Spleen (tissue), 7 donors: ENCODE measurements at regions not wholly inside any gene's neighbourhood (a gene's known extent, or its start where the extent isn't known, plus 50 kb on each side); places are given as distances from the start of the nearest gene placed in this dataset.

ENCODE experiments used
- POLR2A ChIP-seq, 3 donors: fragments of 450-650 bp; IDR thresholded peaks; one replicate each; pipeline ENCODE4 v1.5.1; 2017; ENCODE audit warnings: antibody characterized with exemption in 3 of 3, mild to moderate bottlenecking in 1 of 3
- POLR2AphosphoS5 ChIP-seq, 3 donors: sonication (generic); formaldehyde crosslinking; IDR thresholded peaks; one replicate each; pipeline ENCODE4 v1.5.1; 2017; ENCODE audit warnings: antibody characterized with exemption in 3 of 3
- TF ChIP-seq, protein P1 (sequence below), 11 experiments: fragments of 200-600 bp in 7 of 11; fragments of 450-650 bp in 4 of 11; sonication (generic) in 4 of 11; IDR thresholded peaks in 8 of 11; conservative IDR thresholded peaks in 3 of 11; 1 replicate in 7 of 11; 2 replicates in 4 of 11; pipeline versions ENCODE4 v1.4.0 to v1.8.0; 2016 to 2021; ENCODE audit warnings: antibody characterized with exemption in 11 of 11, inconsistent platforms in 4 of 11, mild to moderate bottlenecking in 1 of 11
- donor health status: DM: no; HTN: no; CAD: no; lungs with moderate emphysema.
- donor health status: DM: no; HTN: no; CAD: no.
- donor health status: DM: no; HTN: no; CAD: no.

DNA sequence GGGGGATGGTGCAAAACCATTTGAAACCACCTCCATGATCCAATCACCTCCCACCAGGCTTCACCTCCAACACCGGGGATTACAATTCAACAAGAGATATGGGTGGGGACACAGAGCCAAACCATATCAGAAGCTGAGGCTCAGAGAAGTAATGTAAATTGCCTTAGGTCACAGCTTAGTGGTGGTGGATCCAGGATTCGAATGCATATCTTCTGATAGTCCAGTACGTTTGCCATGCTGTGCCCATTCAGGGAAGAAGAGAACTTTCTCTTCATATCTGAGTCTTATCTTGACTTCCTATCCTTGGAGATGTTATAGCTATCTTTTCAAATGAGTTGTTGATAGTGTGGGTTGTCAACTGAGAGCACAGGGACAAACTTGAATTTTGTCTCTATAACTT, 325.5 kb downstream of the ZIC3 start:
- TF ChIP-seq POLR2AphosphoS5 (IDR thresholded peaks at IDR 0.05) (no peak), POLR2A (IDR thresholded peaks at IDR 0.05) (no peak)
- TF ChIP-seq, protein P1, sequence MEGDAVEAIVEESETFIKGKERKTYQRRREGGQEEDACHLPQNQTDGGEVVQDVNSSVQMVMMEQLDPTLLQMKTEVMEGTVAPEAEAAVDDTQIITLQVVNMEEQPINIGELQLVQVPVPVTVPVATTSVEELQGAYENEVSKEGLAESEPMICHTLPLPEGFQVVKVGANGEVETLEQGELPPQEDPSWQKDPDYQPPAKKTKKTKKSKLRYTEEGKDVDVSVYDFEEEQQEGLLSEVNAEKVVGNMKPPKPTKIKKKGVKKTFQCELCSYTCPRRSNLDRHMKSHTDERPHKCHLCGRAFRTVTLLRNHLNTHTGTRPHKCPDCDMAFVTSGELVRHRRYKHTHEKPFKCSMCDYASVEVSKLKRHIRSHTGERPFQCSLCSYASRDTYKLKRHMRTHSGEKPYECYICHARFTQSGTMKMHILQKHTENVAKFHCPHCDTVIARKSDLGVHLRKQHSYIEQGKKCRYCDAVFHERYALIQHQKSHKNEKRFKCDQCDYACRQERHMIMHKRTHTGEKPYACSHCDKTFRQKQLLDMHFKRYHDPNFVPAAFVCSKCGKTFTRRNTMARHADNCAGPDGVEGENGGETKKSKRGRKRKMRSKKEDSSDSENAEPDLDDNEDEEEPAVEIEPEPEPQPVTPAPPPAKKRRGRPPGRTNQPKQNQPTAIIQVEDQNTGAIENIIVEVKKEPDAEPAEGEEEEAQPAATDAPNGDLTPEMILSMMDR (IDR thresholded peaks at IDR 0.05 in 8 of 11, conservative IDR thresholded peaks at IDR 0.05 in 3 of 11) = no peak
